ENCODE measurements at regions not wholly inside any gene's neighbourhood (a gene's known extent, or its start where the extent isn't known, plus 50 kb on each side); places are given as distances from the start of the nearest gene placed in this dataset.

GRCh38 chr6:163950159-163950558 is 535.6 kb downstream of the QKI start:
- Histone ChIP-seq H3K4me3 (replicated peaks in 1 of 3; ENCODE audit: insufficient read depth in 1 of 3, low read depth in 2 of 3, low read length in 3 of 3) (no peak overlapping the region), H3K9ac (ENCODE audit: insufficient read depth, low read depth, low read length) (no peak overlapping the region), H3K9me3 (ENCODE audit: low read length) (no peaks in the 10 kb centered on the region), H3K27me3 (ENCODE audit: control insufficient read depth in 1 of 2, insufficient read depth in 2 of 2, low read length in 2 of 2) (peaks cover 0 to 22% of the 10 kb centered on the region in 2 experiments; a peak in 2 of 5 replicates), H3K4me2 (ENCODE audit: low read depth, low read length) (no peak overlapping the region), H3K79me2 (ENCODE audit: insufficient read depth, low read length) (no peaks in the 10 kb centered on the region), H3K4me1 (ENCODE audit: insufficient read depth, low read length) (no peaks in the 10 kb centered on the region), H3K27ac (ENCODE audit: extremely low read length, insufficient read depth, low read length) (no peak overlapping the region), H2AFZ (ENCODE audit: low read length) (no peak overlapping the region), H4K20me1 (ENCODE audit: insufficient read depth, low read length) (no peaks in the 10 kb centered on the region), H3K36me3 (replicated peaks in 1 of 2; ENCODE audit: control insufficient read depth in 1 of 2, insufficient read depth in 2 of 2, low read length in 2 of 2) (no peaks in the 10 kb centered on the region)
- in situ Hi-C loops (cut with HindIII; ENCODE audit: extremely low pct_ligation_motif_present, low pct_unique_long_range_greater_than_20kb) (loop anchor here (10.0 kb wide), 1 partner anchor 525 kb away; no protein-coding TSS in a partner anchor), intact Hi-C loops (cut with micrococcal nuclease; ENCODE audit: unreplicated experiment) (no loop called here)
- ChIA-PET CTCF (ENCODE audit: low intra/inter-chr PET ratio, low total read pairs) (no interaction called here), POLR2A (no interaction called here)
- DNase-seq (ENCODE audit: low spot score) (no peak), ATAC-seq (no peak), FAIRE-seq (no peak)
- BruUV-seq (replicated peaks) = no TSS peak
- TF ChIP-seq NFYC (CRISPR knock-in tag; IDR thresholded peaks at IDR 0.05) = no peak
- TF ChIP-seq ZNF569 (CRISPR knock-in tag; IDR thresholded peaks at IDR 0.05; ENCODE audit: borderline replicate concordance) = no peak
- TF ChIP-seq, protein P1, sequence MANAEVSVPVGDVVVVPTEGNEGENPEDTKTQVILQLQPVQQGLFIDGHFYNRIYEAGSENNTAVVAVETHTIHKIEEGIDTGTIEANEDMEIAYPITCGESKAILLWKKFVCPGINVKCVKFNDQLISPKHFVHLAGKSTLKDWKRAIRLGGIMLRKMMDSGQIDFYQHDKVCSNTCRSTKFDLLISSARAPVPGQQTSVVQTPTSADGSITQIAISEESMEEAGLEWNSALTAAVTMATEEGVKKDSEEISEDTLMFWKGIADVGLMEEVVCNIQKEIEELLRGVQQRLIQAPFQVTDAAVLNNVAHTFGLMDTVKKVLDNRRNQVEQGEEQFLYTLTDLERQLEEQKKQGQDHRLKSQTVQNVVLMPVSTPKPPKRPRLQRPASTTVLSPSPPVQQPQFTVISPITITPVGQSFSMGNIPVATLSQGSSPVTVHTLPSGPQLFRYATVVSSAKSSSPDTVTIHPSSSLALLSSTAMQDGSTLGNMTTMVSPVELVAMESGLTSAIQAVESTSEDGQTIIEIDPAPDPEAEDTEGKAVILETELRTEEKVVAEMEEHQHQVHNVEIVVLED (CRISPR knock-in tag; IDR thresholded peaks at IDR 0.05; ENCODE audit: borderline replicate concordance) = no peak
- TF ChIP-seq ZNF598 (CRISPR knock-in tag; IDR thresholded peaks at IDR 0.05; ENCODE audit: borderline replicate concordance) = no peak
- TF ChIP-seq TBL1XR1 (IDR thresholded peaks at IDR 0.05; ENCODE audit: borderline replicate concordance, low read length, partially characterized antibody) = no peak
- TF ChIP-seq, protein P2, sequence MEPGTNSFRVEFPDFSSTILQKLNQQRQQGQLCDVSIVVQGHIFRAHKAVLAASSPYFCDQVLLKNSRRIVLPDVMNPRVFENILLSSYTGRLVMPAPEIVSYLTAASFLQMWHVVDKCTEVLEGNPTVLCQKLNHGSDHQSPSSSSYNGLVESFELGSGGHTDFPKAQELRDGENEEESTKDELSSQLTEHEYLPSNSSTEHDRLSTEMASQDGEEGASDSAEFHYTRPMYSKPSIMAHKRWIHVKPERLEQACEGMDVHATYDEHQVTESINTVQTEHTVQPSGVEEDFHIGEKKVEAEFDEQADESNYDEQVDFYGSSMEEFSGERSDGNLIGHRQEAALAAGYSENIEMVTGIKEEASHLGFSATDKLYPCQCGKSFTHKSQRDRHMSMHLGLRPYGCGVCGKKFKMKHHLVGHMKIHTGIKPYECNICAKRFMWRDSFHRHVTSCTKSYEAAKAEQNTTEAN (CRISPR knock-in tag; conservative IDR thresholded peaks at IDR 0.05) = no peak
- no peak for TF ChIP-seq MED13 (CRISPR knock-in tag; IDR thresholded peaks at IDR 0.05)
- no peak for TF ChIP-seq REPIN1 (CRISPR knock-in tag; IDR thresholded peaks at IDR 0.05; ENCODE audit: borderline replicate concordance, low read depth)
- TF ChIP-seq CREM (IDR thresholded peaks at IDR 0.05) = no peak
- no peak for TF ChIP-seq CREM (CRISPR knock-in tag; IDR thresholded peaks at IDR 0.05)
- TF ChIP-seq ZNF101 (CRISPR knock-in tag; IDR thresholded peaks at IDR 0.05; ENCODE audit: borderline replicate concordance, low read depth) = no peak
- 2% methylated on average over 3 of the region's 3 CpGs for WGBS (ENCODE audit: low lambda C conversion rate)

All from HepG2 (cell line).